ENCODE measurements at regions not wholly inside any gene's neighbourhood (a gene's known extent, or its start where the extent isn't known, plus 50 kb on each side); places are given as distances from the start of the nearest gene placed in this dataset.
A peak's percentile ranks its signal among the peaks of the same experiment; 100 is the strongest.

DNA sequence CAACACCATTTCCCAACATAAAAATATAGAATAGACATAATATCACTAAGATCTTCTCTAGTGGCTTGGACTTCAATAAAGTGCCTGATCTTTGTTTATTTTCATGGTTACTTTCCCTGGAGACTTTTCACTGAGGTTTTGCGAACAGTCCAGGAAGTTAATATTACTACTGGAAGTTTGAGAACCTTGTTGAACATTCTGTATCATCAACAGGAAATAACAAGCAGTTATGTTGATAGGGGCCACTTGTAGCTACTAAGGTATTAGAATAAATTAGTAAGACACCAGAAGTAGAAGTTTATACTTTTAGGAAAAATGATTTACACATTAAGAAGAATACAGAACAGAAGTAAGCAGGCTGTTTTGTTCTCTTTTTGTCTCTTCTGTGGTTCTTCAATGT lies 180.2 kb downstream of the TFAP2B start (continued):
- TF ChIP-seq, protein P1, sequence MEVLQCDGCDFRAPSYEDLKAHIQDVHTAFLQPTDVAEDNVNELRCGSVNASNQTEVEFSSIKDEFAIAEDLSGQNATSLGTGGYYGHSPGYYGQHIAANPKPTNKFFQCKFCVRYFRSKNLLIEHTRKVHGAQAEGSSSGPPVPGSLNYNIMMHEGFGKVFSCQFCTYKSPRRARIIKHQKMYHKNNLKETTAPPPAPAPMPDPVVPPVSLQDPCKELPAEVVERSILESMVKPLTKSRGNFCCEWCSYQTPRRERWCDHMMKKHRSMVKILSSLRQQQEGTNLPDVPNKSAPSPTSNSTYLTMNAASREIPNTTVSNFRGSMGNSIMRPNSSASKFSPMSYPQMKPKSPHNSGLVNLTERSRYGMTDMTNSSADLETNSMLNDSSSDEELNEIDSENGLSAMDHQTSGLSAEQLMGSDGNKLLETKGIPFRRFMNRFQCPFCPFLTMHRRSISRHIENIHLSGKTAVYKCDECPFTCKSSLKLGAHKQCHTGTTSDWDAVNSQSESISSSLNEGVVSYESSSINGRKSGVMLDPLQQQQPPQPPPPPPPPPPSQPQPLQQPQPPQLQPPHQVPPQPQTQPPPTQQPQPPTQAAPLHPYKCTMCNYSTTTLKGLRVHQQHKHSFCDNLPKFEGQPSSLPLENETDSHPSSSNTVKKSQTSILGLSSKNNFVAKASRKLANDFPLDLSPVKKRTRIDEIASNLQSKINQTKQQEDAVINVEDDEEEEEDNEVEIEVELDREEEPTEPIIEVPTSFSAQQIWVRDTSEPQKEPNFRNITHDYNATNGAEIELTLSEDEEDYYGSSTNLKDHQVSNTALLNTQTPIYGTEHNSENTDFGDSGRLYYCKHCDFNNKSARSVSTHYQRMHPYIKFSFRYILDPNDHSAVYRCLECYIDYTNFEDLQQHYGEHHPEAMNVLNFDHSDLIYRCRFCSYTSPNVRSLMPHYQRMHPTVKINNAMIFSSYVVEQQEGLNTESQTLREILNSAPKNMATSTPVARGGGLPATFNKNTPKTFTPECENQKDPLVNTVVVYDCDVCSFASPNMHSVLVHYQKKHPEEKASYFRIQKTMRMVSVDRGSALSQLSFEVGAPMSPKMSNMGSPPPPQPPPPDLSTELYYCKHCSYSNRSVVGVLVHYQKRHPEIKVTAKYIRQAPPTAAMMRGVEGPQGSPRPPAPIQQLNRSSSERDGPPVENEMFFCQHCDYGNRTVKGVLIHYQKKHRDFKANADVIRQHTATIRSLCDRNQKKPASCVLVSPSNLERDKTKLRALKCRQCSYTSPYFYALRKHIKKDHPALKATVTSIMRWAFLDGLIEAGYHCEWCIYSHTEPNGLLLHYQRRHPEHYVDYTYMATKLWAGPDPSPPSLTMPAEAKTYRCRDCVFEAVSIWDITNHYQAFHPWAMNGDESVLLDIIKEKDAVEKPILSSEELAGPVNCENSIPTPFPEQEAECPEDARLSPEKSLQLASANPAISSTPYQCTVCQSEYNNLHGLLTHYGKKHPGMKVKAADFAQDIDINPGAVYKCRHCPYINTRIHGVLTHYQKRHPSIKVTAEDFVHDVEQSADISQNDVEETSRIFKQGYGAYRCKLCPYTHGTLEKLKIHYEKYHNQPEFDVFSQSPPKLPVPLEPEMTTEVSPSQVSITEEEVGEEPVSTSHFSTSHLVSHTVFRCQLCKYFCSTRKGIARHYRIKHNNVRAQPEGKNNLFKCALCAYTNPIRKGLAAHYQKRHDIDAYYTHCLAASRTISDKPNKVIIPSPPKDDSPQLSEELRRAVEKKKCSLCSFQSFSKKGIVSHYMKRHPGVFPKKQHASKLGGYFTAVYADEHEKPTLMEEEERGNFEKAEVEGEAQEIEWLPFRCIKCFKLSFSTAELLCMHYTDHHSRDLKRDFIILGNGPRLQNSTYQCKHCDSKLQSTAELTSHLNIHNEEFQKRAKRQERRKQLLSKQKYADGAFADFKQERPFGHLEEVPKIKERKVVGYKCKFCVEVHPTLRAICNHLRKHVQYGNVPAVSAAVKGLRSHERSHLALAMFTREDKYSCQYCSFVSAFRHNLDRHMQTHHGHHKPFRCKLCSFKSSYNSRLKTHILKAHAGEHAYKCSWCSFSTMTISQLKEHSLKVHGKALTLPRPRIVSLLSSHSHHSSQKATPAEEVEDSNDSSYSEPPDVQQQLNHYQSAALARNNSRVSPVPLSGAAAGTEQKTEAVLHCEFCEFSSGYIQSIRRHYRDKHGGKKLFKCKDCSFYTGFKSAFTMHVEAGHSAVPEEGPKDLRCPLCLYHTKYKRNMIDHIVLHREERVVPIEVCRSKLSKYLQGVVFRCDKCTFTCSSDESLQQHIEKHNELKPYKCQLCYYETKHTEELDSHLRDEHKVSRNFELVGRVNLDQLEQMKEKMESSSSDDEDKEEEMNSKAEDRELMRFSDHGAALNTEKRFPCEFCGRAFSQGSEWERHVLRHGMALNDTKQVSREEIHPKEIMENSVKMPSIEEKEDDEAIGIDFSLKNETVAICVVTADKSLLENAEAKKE (CRISPR knock-in tag; IDR thresholded peaks at IDR 0.05), result no peak

DNA sequence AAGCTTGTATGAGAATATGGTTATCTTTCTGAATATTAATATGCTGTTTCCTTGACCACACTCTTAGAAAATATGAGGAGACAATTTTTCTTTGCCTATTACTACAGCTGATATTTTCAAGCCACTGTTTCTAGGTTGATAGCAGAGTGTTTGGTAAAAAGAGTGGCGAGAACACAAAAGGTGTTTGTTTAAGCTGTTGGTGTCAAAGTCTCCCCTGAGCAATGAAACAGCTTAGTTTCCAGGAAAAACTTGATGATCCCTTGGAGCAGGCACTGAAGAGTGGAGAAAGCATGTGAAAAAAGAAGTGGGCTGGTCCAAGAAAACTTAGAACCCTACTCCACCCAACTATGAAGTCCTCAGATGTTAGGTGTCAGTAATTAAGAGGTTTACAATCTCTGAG lies 182.7 kb downstream of the TFAP2B start:
- ATAC-seq, result no peak
- no peaks in the 10 kb centered on the region for H3K79me2 ChIP-seq (replicated peaks; ENCODE audit: insufficient read depth)
- H3K4me1 Mint-ChIP-seq, result no peaks in the 10 kb centered on the region
- H3K36me3 Mint-ChIP-seq (ENCODE audit: low read depth), result no peaks in the 10 kb centered on the region
- no peak for DNase-seq (ENCODE audit: low spot score)
- no peak overlapping the region for H3K4me3 ChIP-seq
- no peak overlapping the region for H3K27ac Mint-ChIP-seq
- no peaks in the 10 kb centered on the region for H3K9me2 ChIP-seq (ENCODE audit: insufficient read depth)
- no peaks in the 10 kb centered on the region for H3K4me1 ChIP-seq (ENCODE audit: insufficient read depth)
- H3K4me2 ChIP-seq, result no peak overlapping the region
- H3K27ac ChIP-seq (ENCODE audit: low read depth), result no peak overlapping the region
- H3K27me3 Mint-ChIP-seq (ENCODE audit: insufficient read depth, low read depth, poor library complexity), result no peaks in the 10 kb centered on the region
- no peaks in the 10 kb centered on the region for H3K9me3 Mint-ChIP-seq
- H3K27me3 ChIP-seq (ENCODE audit: insufficient read depth), result no peaks in the 10 kb centered on the region
- H3K36me3 ChIP-seq (ENCODE audit: insufficient read depth), result no peaks in the 10 kb centered on the region
- H4K20me1 ChIP-seq (replicated peaks; ENCODE audit: insufficient read depth), result no peaks in the 10 kb centered on the region
- H3F3A ChIP-seq (replicated peaks; ENCODE audit: low read depth), result no peaks in the 10 kb centered on the region
- no peak overlapping the region for H3K4me3 Mint-ChIP-seq
- TF ChIP-seq POLR2AphosphoS5 (IDR thresholded peaks at IDR 0.05; ENCODE audit: low read depth), result no peak
- no peak overlapping the region for H2AFZ ChIP-seq

DNA sequence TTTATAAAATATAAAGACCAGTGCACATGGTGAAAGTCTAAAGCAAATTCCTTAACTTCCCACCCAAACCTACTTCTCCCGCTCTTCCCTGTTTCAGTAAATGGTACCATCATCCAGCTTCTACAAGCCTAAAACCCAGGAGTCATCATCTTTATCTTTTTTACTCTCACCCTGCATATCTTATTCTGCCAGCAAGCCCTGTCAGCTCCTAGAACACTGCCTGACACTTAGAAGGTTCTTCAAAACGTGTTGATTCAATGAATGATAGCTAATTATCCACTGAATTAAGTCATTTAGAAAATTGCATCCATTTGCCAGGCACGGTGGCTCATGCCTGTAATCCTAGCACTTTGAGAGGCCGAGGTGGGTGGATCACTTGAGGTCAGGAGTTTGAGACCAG lies 185.7 kb downstream of the TFAP2B start:
- no peak overlapping the region for H3K4me3 ChIP-seq
- H3K27me3 Mint-ChIP-seq (ENCODE audit: insufficient read depth, low read depth, poor library complexity), result peaks cover 2% of the 10 kb centered on the region
- H3K36me3 ChIP-seq (ENCODE audit: insufficient read depth), result no peaks in the 10 kb centered on the region
- DNase-seq (ENCODE audit: low spot score) (no peak), ATAC-seq (no peak)
- H3F3A ChIP-seq (replicated peaks; ENCODE audit: low read depth), result no peaks in the 10 kb centered on the region
- H3K4me3 Mint-ChIP-seq, result no peak overlapping the region
- H3K4me1 ChIP-seq (ENCODE audit: insufficient read depth), result no peaks in the 10 kb centered on the region
- H3K27ac Mint-ChIP-seq, result no peak overlapping the region
- H3K27me3 ChIP-seq (ENCODE audit: insufficient read depth), result no peaks in the 10 kb centered on the region
- no peaks in the 10 kb centered on the region for H3K4me1 Mint-ChIP-seq
- no peak overlapping the region for H3K4me2 ChIP-seq
- no peaks in the 10 kb centered on the region for H3K79me2 ChIP-seq (replicated peaks; ENCODE audit: insufficient read depth)
- H3K36me3 Mint-ChIP-seq (ENCODE audit: low read depth), result no peaks in the 10 kb centered on the region
- H4K20me1 ChIP-seq (replicated peaks; ENCODE audit: insufficient read depth), result no peaks in the 10 kb centered on the region
- H2AFZ ChIP-seq, result 0 out of 2 replicates have a peak overlapping the region, but pooled peaks have one; percentile 12
- no peak overlapping the region for H3K27ac ChIP-seq (ENCODE audit: low read depth)
- no peaks in the 10 kb centered on the region for H3K9me3 Mint-ChIP-seq
- no peaks in the 10 kb centered on the region for H3K9me2 ChIP-seq (ENCODE audit: insufficient read depth)
- no peak for TF ChIP-seq EZH2phosphoT487 (IDR thresholded peaks at IDR 0.05; ENCODE audit: unreplicated experiment)
- TF ChIP-seq, protein P2, sequence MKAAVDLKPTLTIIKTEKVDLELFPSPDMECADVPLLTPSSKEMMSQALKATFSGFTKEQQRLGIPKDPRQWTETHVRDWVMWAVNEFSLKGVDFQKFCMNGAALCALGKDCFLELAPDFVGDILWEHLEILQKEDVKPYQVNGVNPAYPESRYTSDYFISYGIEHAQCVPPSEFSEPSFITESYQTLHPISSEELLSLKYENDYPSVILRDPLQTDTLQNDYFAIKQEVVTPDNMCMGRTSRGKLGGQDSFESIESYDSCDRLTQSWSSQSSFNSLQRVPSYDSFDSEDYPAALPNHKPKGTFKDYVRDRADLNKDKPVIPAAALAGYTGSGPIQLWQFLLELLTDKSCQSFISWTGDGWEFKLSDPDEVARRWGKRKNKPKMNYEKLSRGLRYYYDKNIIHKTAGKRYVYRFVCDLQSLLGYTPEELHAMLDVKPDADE (IDR thresholded peaks at IDR 0.05), result no peak
- TF ChIP-seq, protein P1 (CRISPR knock-in tag; IDR thresholded peaks at IDR 0.05), result no peak
